Aorta (tissue), 5 donors: ENCODE measurements at regions not wholly inside any gene's neighbourhood (a gene's known extent, or its start where the extent isn't known, plus 50 kb on each side); places are given as distances from the start of the nearest gene placed in this dataset.
"Not testable (repeated sequence)": the region's sequence is repeated elsewhere in the genome, so short reads cannot be mapped to it uniquely, and the experiment has no call there.

Experiments
- ATAC-seq: fragments of 200-7000 bp; cut with Tn5 transposase; one replicate; pipeline ENCODE4 v1.9.1; 2022; ENCODE audit warnings: moderate library complexity; ENCODE audit not compliant: low FRiP score
- DNase-seq, 2 donors: peaks; one replicate each; pipeline ENCODE4 v3.0.0-alpha.2; 2020
- H3K27ac ChIP-seq, 2 donors: one replicate each; pipeline ENCODE4 v1.5.1; 2013; ENCODE audit warnings: low read length in 2 of 2, mild to moderate bottlenecking in 2 of 2, moderate library complexity in 2 of 2, control low read depth in 1 of 2, inconsistent platforms in 1 of 2, low read depth in 1 of 2
- H3K27me3 ChIP-seq, 2 donors: one replicate each; pipeline ENCODE4 v1.6.1; 2013; ENCODE audit warnings: control low read depth in 1 of 2, low read length in 1 of 2, mild to moderate bottlenecking in 1 of 2, moderate library complexity in 1 of 2; ENCODE audit not compliant: insufficient read depth in 2 of 2, control insufficient read depth in 1 of 2
- H3K36me3 ChIP-seq, 2 donors: one replicate each; pipeline ENCODE4 v1.6.1; 2013; ENCODE audit warnings: control low read depth in 1 of 2, low read length in 1 of 2, mild to moderate bottlenecking in 1 of 2; ENCODE audit not compliant: insufficient read depth in 2 of 2, control insufficient read depth in 1 of 2
- H3K4me1 ChIP-seq, 2 donors: one replicate each; pipeline ENCODE4 v1.6.1; 2013; ENCODE audit warnings: low read length in 2 of 2, control low read depth in 1 of 2, mild to moderate bottlenecking in 1 of 2, moderate library complexity in 1 of 2; ENCODE audit not compliant: insufficient read depth in 2 of 2, control insufficient read depth in 1 of 2
- H3K4me3 ChIP-seq, 2 donors: one replicate each; pipeline ENCODE4 v1.5.1; 2013; ENCODE audit warnings: low read length in 2 of 2, control low read depth in 1 of 2, mild to moderate bottlenecking in 1 of 2
- H3K9me3 ChIP-seq: one replicate; pipeline ENCODE4 v1.6.1; 2013; ENCODE audit warnings: mild to moderate bottlenecking, low read length; ENCODE audit not compliant: control insufficient read depth
- WGBS, 2 donors: extraction: QIAGEN DNeasy Blood & Tissue Kit; methylation state at CpG; one replicate each; pipeline ENCODE4 v1.1.7; 2013; 5-methylcytosine and 5-hydroxymethylcytosine counted together
- intact Hi-C, 2 donors: fragments of 100-400 bp; cut with DNase I; formaldehyde crosslinking; loops; one replicate each; pipeline versions ENCODE4 v1.14.2 to v1.15.0; 2022
- donor health status: healthy with polysubstance abuse.
- donor health status: Bipolar disorder and iron deficiency.
- donor health status: DM: no; HTN: no; CAD: no.
- donor health status: DM: no; HTN: no; CAD: no.
- donor health status: DM: yes; HTN: yes; CAD: no.

DNA sequence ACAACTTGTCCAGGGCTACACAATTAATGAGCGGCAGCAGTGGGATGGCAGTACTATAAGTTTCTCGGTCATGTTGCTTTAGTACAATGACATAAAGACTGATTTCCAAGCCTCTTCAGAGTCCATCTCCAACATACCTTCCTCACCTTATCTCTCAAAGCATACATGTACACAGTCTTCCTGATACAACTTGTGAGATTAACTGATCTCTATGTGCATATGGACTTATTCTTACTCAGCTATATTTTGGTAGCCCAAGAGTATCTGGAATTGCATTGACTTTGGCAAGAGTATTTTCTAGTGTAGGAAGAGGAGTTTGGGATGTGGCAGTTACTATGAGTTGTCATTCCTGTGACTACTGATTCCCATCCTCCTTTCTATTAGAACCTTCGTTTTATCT, 575.0 kb downstream of the EDEM1 start:
- H3K4me3 ChIP-seq: no peak overlapping the region
- H3K4me1 ChIP-seq: no peaks in the 10 kb centered on the region
- no peaks in the 10 kb centered on the region for H3K9me3 ChIP-seq
- 83% methylated on average over 3 of the region's 3 CpGs for WGBS, 2 donors
- no peak overlapping the region for H3K27ac ChIP-seq
- H3K36me3 ChIP-seq: no peaks in the 10 kb centered on the region
- DNase-seq (no peak), ATAC-seq (no peak)
- intact Hi-C loops: no loop called here
- H3K27me3 ChIP-seq: no peaks in the 10 kb centered on the region

GRCh38 chr3:5766848-5767247, 579.3 kb downstream of the EDEM1 start:
- H3K4me3 ChIP-seq: no peak overlapping the region
- no peak for DNase-seq
- H3K9me3 ChIP-seq: no peaks in the 10 kb centered on the region
- no peaks in the 10 kb centered on the region for H3K36me3 ChIP-seq
- no peak for ATAC-seq
- 33 to 41% methylated on average over 1 of the region's 1 CpG for WGBS, 2 donors
- intact Hi-C loops: no loop called here
- no peak overlapping the region for H3K27ac ChIP-seq
- H3K27me3 ChIP-seq: no peaks in the 10 kb centered on the region
- H3K4me1 ChIP-seq: no peaks in the 10 kb centered on the region

DNA sequence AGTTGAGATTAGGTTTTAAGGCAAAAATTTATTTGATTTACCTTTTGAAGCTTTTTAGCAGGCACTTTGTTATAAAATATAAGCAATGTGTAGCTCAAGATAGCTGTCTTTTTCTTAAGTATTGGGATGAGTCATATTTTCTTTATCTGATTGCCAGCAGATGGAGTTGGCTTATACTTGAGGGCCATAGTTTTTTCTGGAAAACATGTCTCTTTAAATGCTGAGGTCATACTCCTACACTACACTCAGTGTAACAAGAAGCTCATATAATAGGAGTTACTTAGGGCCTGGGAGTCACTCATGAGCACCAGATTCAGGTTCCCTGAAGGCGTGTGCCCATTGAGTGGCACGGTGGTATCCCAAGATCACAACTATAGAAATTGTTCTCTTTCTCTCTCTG, 579.8 kb downstream of the EDEM1 start:
- Histone ChIP-seq H3K9me3 (no peaks in the 10 kb centered on the region), H3K4me1 (no peaks in the 10 kb centered on the region), H3K4me3 (no peak overlapping the region), H3K27ac (no peak overlapping the region), H3K27me3 (no peaks in the 10 kb centered on the region), H3K36me3 (no peaks in the 10 kb centered on the region)
- WGBS, 2 donors: 90 to 91% methylated on average over 2 of the region's 2 CpGs
- DNase-seq: no peak
- intact Hi-C loops: no loop called here
- ATAC-seq: no peak

GRCh38 chr3:5768281-5768945, 580.9 kb downstream of the EDEM1 start:
- intact Hi-C loops: no loop called here

GRCh38 chr3:5769825-5770224, 582.3 kb downstream of the EDEM1 start:
- Histone ChIP-seq H3K27ac (no peak overlapping the region), H3K27me3 (no peaks in the 10 kb centered on the region), H3K9me3 (no peaks in the 10 kb centered on the region), H3K4me3 (no peak overlapping the region), H3K36me3 (no peaks in the 10 kb centered on the region), H3K4me1 (no peaks in the 10 kb centered on the region)
- intact Hi-C loops: no loop called here
- DNase-seq (no peak), ATAC-seq (no peak)
- WGBS, 2 donors: 63 to 66% methylated on average over 5 of the region's 5 CpGs

More at GRCh38 chr3:5768281-5768945, 580.9 kb downstream of the EDEM1 start:
- Histone ChIP-seq H3K4me3 (no peak overlapping the region), H3K4me1 (no peaks in the 10 kb centered on the region), H3K9me3 (no peaks in the 10 kb centered on the region), H3K36me3 (no peaks in the 10 kb centered on the region), H3K27me3 (no peaks in the 10 kb centered on the region), H3K27ac (no peak overlapping the region)
- ATAC-seq: no peak
- 61 to 66% methylated on average over 6 of the region's 6 CpGs for WGBS, 2 donors
- no peak for DNase-seq

DNA sequence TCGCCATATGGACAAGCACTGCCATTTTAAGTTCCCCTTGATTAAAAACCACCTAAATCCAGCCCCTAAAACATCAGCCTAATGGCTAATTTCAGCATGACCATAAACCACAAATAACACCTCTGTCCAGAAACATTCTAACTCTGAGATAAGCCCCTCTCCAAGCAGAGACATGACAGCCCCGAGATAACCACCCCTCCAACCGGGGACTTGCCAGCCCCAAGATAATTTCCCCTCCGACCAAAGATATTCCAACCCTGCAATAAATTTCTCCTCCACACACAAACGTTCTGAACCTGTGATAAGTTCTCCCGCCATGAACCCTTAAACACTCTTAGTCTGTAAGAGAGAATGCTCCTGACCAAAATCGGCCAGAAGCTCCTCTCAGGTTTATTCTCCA, 586.8 kb downstream of the EDEM1 start:
- Histone ChIP-seq H3K27ac (no peak overlapping the region), H3K4me3 (no peak overlapping the region), H3K27me3 (no peaks in the 10 kb centered on the region), H3K9me3 (no peaks in the 10 kb centered on the region), H3K36me3 (no peaks in the 10 kb centered on the region), H3K4me1 (no peaks in the 10 kb centered on the region)
- 61 to 69% methylated on average over 7 of the region's 7 CpGs for WGBS, 2 donors
- ATAC-seq (no peak), DNase-seq (no peak)
- intact Hi-C loops: no loop called here

- H3K4me1 ChIP-seq, H3K27me3 ChIP-seq, H3K27ac ChIP-seq, intact Hi-C loops, H3K9me3 ChIP-seq, H3K36me3 ChIP-seq, ATAC-seq, DNase-seq, H3K4me3 ChIP-seq: not testable (repeated sequence)
- 90 to 91% methylated on average over 3 of the region's 3 CpGs for WGBS, 2 donors
These were observed 587.6 kb downstream of the EDEM1 start for GRCh38 chr3:5775100-5775499.

DNA sequence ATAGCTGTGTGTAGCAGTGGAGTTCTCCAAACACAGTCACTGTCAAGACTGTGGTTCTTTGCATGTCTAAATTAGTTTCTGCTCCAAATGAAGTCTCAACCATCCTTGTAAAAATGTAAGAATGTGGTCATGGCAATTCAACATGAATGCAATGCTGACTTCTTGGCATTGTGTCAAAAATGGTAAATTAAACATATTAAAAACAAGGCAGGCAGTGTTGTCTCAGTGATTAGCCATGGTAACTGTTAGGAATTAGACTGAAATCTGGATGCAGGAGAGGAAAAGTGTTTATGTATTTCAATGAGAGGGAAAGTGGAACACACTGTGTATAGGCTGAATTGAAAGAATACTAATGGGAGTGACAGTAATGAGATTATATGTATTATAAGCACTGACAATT, 597.2 kb downstream of the EDEM1 start:
- Histone ChIP-seq H3K36me3 (no peaks in the 10 kb centered on the region), H3K9me3 (no peaks in the 10 kb centered on the region), H3K4me1 (no peaks in the 10 kb centered on the region), H3K4me3 (no peak overlapping the region), H3K27ac (no peak overlapping the region), H3K27me3 (no peaks in the 10 kb centered on the region)
- DNase-seq: no peak
- intact Hi-C loops: no loop called here
- no peak for ATAC-seq

DNA sequence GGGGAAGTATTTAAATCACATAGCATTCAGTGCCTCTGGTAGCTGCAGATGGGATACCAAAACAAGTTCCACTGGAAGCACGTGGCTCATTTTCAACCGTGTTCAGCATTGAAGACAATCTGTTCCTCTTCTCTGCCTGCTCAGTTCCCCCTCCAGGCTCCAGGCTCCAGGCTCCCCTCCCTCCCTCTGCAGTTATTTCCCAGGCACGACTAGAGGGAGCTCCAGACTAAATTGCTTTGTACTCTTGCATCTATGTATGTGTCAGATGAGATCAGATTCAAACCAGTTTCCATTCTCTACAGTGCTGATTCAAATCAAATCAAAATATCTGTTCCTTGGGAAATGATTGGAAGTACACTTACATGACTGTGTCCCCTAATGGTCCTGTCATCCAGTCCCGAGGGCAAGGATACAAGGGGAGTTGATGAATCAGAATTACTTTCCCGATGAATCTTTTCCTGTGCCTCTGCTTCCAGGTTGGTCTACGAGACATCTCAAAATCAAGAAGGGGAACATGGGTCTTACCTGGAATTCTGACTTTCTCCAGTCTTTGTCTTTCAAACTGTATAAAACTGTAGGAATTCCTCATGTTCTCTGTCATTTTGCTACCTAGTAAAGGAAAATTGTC, 600.5 kb downstream of the EDEM1 start:
- H3K27ac ChIP-seq: no peak overlapping the region
- ATAC-seq (no peak), DNase-seq (peak in 1 of 2 donors; percentile 66)
- WGBS, 2 donors: 33 to 34% methylated on average over 6 of the region's 6 CpGs
- H3K4me1 ChIP-seq: no peaks in the 10 kb centered on the region
- no peaks in the 10 kb centered on the region for H3K36me3 ChIP-seq
- no peaks in the 10 kb centered on the region for H3K27me3 ChIP-seq
- intact Hi-C loops: no loop called here
- no peak overlapping the region for H3K4me3 ChIP-seq
- no peaks in the 10 kb centered on the region for H3K9me3 ChIP-seq
